ENCODE measurements at regions not wholly inside any gene's neighbourhood (a gene's known extent, or its start where the extent isn't known, plus 50 kb on each side); places are given as distances from the start of the nearest gene placed in this dataset.
"Not testable (repeated sequence)": the region's sequence is repeated elsewhere in the genome, so short reads cannot be mapped to it uniquely, and the experiment has no call there.

- DNase-seq, result not testable (repeated sequence)
Observed at GRCh38 chr6:85707515-85708145, 64.9 kb upstream of the SYNCRIP start.

GRCh38 chr6:85706272-85706671 is 63.6 kb upstream of the SYNCRIP start:
- DNase-seq, result no peak

GRCh38 chr6:85705220-85705619 is 62.5 kb upstream of the SYNCRIP start:
- DNase-seq, result no peak

GRCh38 chr6:85703406-85703805 is 60.7 kb upstream of the SYNCRIP start:
- DNase-seq, result no peak

All from NCI-H526 treated with DMSO at 0.1 percent for 48 hours (cell line).